Activated CD4-positive, alpha-beta T cell treated with anti-CD3 and anti-CD28 coated beads for 36 hours (primary cell): ENCODE measurements at regions not wholly inside any gene's neighbourhood (a gene's known extent, or its start where the extent isn't known, plus 50 kb on each side); places are given as distances from the start of the nearest gene placed in this dataset.

Source experiments
- ATAC-seq: fragments of 200-7000 bp; cut with Tn5 transposase; one replicate; pipeline ENCODE4 v1.10.0; 2021; ENCODE audit warnings: mild to moderate bottlenecking, moderate library complexity
- CTCF ChIA-PET: fragments of 350-600 bp; sonication (Branson Sonifier 250); formaldehyde crosslinking; loops from one replicate; lab custom pipeline; 2021; ENCODE audit warnings: antibody characterized with exemption; lab: Charles Lee
- POLR2A ChIA-PET: fragments of 350-600 bp; sonication (Branson Sonifier 250); formaldehyde crosslinking; loops from one replicate; lab custom pipeline; 2021; ENCODE audit warnings: antibody characterized with exemption, inconsistent platforms; lab: Charles Lee
- DNase-seq: peaks from one replicate; pipeline ENCODE4 v3.0.0-alpha.2; 2020
- H3K27ac Mint-ChIP-seq: one replicate; pipeline ENCODE4 v1.8.0; 2021; ENCODE audit warnings: mixed read lengths
- H3K27me3 Mint-ChIP-seq: one replicate; pipeline ENCODE4 v1.8.0; 2021; ENCODE audit warnings: mixed read lengths
- H3K36me3 Mint-ChIP-seq: one replicate; pipeline ENCODE4 v1.8.0; 2021; ENCODE audit warnings: low read depth, mixed read lengths
- H3K4me1 Mint-ChIP-seq: one replicate; pipeline ENCODE4 v1.8.0; 2021; ENCODE audit warnings: mixed read lengths
- H3K4me3 Mint-ChIP-seq: one replicate; pipeline ENCODE4 v1.8.0; 2021; ENCODE audit warnings: mild to moderate bottlenecking, moderate library complexity, mixed read lengths
- H3K9me3 Mint-ChIP-seq: one replicate; pipeline ENCODE4 v1.8.0; 2021; ENCODE audit warnings: low read depth, mixed read lengths
- intact Hi-C, 2 experiments: fragments of 100-400 bp; cut with DNase I in 1 of 2; cut with micrococcal nuclease in 1 of 2; formaldehyde crosslinking; loops; one replicate each; pipeline versions ENCODE4 v1.14.2 to v1.15.1; 2022 to 2024; cut with DNase I, micrococcal nuclease

- no peak for DNase-seq
- ATAC-seq, result no peak
- Mint-ChIP-seq H3K4me1 (no peaks in the 10 kb centered on the region), H3K4me3 (no peak overlapping the region), H3K9me3 (no peaks in the 10 kb centered on the region), H3K36me3 (no peaks in the 10 kb centered on the region), H3K27ac (no peak overlapping the region), H3K27me3 (peaks cover 6% of the 10 kb centered on the region)
- CTCF ChIA-PET, result no interaction called here
- intact Hi-C loops, result no loop called here
- POLR2A ChIA-PET, result no interaction called here
Measured at GRCh38 chr2:182585430-182585829, 130.6 kb upstream of the DNAJC10 start.

- intact Hi-C loops, result no loop called here
- Mint-ChIP-seq H3K27me3 (peaks cover 6% of the 10 kb centered on the region), H3K27ac (no peak overlapping the region), H3K4me1 (no peaks in the 10 kb centered on the region), H3K4me3 (no peak overlapping the region), H3K9me3 (no peaks in the 10 kb centered on the region), H3K36me3 (no peaks in the 10 kb centered on the region)
- DNase-seq (no peak), ATAC-seq (no peak)
- CTCF ChIA-PET, result no interaction called here
- POLR2A ChIA-PET, result no interaction called here
Measured at GRCh38 chr2:182586426-182586825, 129.6 kb upstream of the DNAJC10 start.

- Mint-ChIP-seq H3K4me1 (no peaks in the 10 kb centered on the region), H3K4me3 (no peak overlapping the region), H3K27me3 (peaks cover 3% of the 10 kb centered on the region), H3K9me3 (no peaks in the 10 kb centered on the region), H3K27ac (no peak overlapping the region), H3K36me3 (no peaks in the 10 kb centered on the region)
- POLR2A ChIA-PET, result no interaction called here
- no peak for ATAC-seq
- CTCF ChIA-PET, result no interaction called here
- intact Hi-C loops, result no loop called here
- DNase-seq, result no peak
Measured at GRCh38 chr2:182587831-182588230, 128.2 kb upstream of the DNAJC10 start.

GRCh38 chr2:182589121-182589520, 126.9 kb upstream of the DNAJC10 start:
- no peak overlapping the region for H3K27ac Mint-ChIP-seq
- H3K4me3 Mint-ChIP-seq, result no peak overlapping the region
- H3K4me1 Mint-ChIP-seq, result no peaks in the 10 kb centered on the region
- no peak for DNase-seq
- ChIA-PET POLR2A (no interaction called here), CTCF (no interaction called here)
- H3K36me3 Mint-ChIP-seq, result no peaks in the 10 kb centered on the region
- no peak for ATAC-seq
- no peaks in the 10 kb centered on the region for H3K9me3 Mint-ChIP-seq
- peaks cover 6% of the 10 kb centered on the region for H3K27me3 Mint-ChIP-seq
- intact Hi-C loops, result no loop called here

- no peaks in the 10 kb centered on the region for H3K36me3 Mint-ChIP-seq
- intact Hi-C loops, result no loop called here
- H3K9me3 Mint-ChIP-seq, result no peaks in the 10 kb centered on the region
- ATAC-seq (no peak), DNase-seq (no peak)
- H3K4me1 Mint-ChIP-seq, result no peaks in the 10 kb centered on the region
- ChIA-PET CTCF (interaction anchor here (0.5 kb wide), 1 partner anchor 33 kb away, joined by 3 read pairs; no protein-coding TSS in a partner anchor), POLR2A (no interaction called here)
- no peak overlapping the region for H3K4me3 Mint-ChIP-seq
- H3K27ac Mint-ChIP-seq, result no peak overlapping the region
- peaks cover 6% of the 10 kb centered on the region for H3K27me3 Mint-ChIP-seq
Measured at GRCh38 chr2:182591774-182592173, 124.3 kb upstream of the DNAJC10 start.

GRCh38 chr2:182592691-182593393, 123.2 kb upstream of the DNAJC10 start:
- Mint-ChIP-seq H3K27ac (no peak overlapping the region), H3K9me3 (no peaks in the 10 kb centered on the region), H3K4me3 (no peak overlapping the region), H3K27me3 (peaks cover 6% of the 10 kb centered on the region), H3K36me3 (no peaks in the 10 kb centered on the region), H3K4me1 (no peaks in the 10 kb centered on the region)
- ChIA-PET POLR2A (no interaction called here), CTCF (no interaction called here)
- intact Hi-C loops, result no loop called here
- no peak for DNase-seq
- no peak for ATAC-seq

- Mint-ChIP-seq H3K4me1 (no peaks in the 10 kb centered on the region), H3K36me3 (no peaks in the 10 kb centered on the region), H3K27me3 (peaks cover 7% of the 10 kb centered on the region), H3K9me3 (no peaks in the 10 kb centered on the region), H3K27ac (no peak overlapping the region), H3K4me3 (no peak overlapping the region)
- ATAC-seq, result no peak
- POLR2A ChIA-PET, result no interaction called here
- no peak for DNase-seq
- intact Hi-C loops, result no loop called here
- CTCF ChIA-PET, result no interaction called here
Measured at GRCh38 chr2:182593394-182593975, 122.6 kb upstream of the DNAJC10 start.

GRCh38 chr2:182594286-182594685, 121.8 kb upstream of the DNAJC10 start:
- Mint-ChIP-seq H3K27ac (no peak overlapping the region), H3K27me3 (peaks cover 9% of the 10 kb centered on the region), H3K4me3 (no peak overlapping the region), H3K36me3 (no peaks in the 10 kb centered on the region), H3K9me3 (no peaks in the 10 kb centered on the region), H3K4me1 (no peaks in the 10 kb centered on the region)
- DNase-seq (no peak), ATAC-seq (no peak)
- intact Hi-C loops, result no loop called here
- ChIA-PET POLR2A (no interaction called here), CTCF (no interaction called here)

GRCh38 chr2:182595650-182596049, 120.4 kb upstream of the DNAJC10 start:
- Mint-ChIP-seq H3K9me3 (no peaks in the 10 kb centered on the region), H3K36me3 (no peaks in the 10 kb centered on the region), H3K27ac (no peak overlapping the region), H3K4me1 (no peaks in the 10 kb centered on the region), H3K27me3 (peaks cover 9% of the 10 kb centered on the region), H3K4me3 (no peak overlapping the region)
- intact Hi-C loops, result no loop called here
- ChIA-PET CTCF (no interaction called here), POLR2A (no interaction called here)
- ATAC-seq, result no peak
- no peak for DNase-seq

GRCh38 chr2:182597570-182598295, 118.3 kb upstream of the DNAJC10 start:
- ChIA-PET CTCF (interaction anchor here (1.3 kb wide), 1 partner anchor 17 kb away, joined by 3 read pairs; no protein-coding TSS in a partner anchor), POLR2A (interaction anchor here (0.7 kb wide), 1 partner anchor 373 kb away, joined by 5 read pairs; no protein-coding TSS in a partner anchor)
- Mint-ChIP-seq H3K27me3 (peaks cover 9% of the 10 kb centered on the region), H3K4me3 (no peak overlapping the region), H3K27ac (no peak overlapping the region), H3K9me3 (no peaks in the 10 kb centered on the region), H3K4me1 (no peaks in the 10 kb centered on the region), H3K36me3 (no peaks in the 10 kb centered on the region)
- DNase-seq (no peak), ATAC-seq (no peak)
- intact Hi-C loops, result no loop called here

GRCh38 chr2:182598626-182599025, 117.4 kb upstream of the DNAJC10 start:
- ATAC-seq (no peak), DNase-seq (no peak)
- POLR2A ChIA-PET, result interaction anchor here (0.7 kb wide), 1 partner anchor 374 kb away, joined by 5 read pairs; no protein-coding TSS in a partner anchor
- Mint-ChIP-seq H3K36me3 (no peaks in the 10 kb centered on the region), H3K9me3 (no peaks in the 10 kb centered on the region), H3K4me3 (no peak overlapping the region), H3K27ac (no peak overlapping the region), H3K4me1 (no peaks in the 10 kb centered on the region), H3K27me3 (peaks cover 8% of the 10 kb centered on the region)
- intact Hi-C loops, result no loop called here
- CTCF ChIA-PET, result interaction anchor here (0.9 kb wide), 1 partner anchor 104 kb away, joined by 3 read pairs; no protein-coding TSS in a partner anchor
